ENCODE measurements at regions not wholly inside any gene's neighbourhood (a gene's known extent, or its start where the extent isn't known, plus 50 kb on each side); places are given as distances from the start of the nearest gene placed in this dataset.
A peak's percentile ranks its signal among the peaks of the same experiment; 100 is the strongest.

GRCh38 chr7:156386097-156386496 is 254.5 kb upstream of the RNF32 start:
- peaks cover 12% of the 10 kb centered on the region for H3K27me3 Mint-ChIP-seq (ENCODE audit: insufficient read depth, low read depth, poor library complexity)
- no peak overlapping the region for H3K27ac ChIP-seq (ENCODE audit: low read depth)
- peak; percentile 93 for ATAC-seq
- no peaks in the 10 kb centered on the region for H4K20me1 ChIP-seq (replicated peaks; ENCODE audit: insufficient read depth)
- peaks cover 3% of the 10 kb centered on the region; the same call in 1 of the 2 replicates for H3K4me1 ChIP-seq (ENCODE audit: insufficient read depth)
- no peaks in the 10 kb centered on the region for H3F3A ChIP-seq (replicated peaks; ENCODE audit: low read depth)
- no peak overlapping the region for H2AFZ ChIP-seq
- no peaks in the 10 kb centered on the region for H3K36me3 Mint-ChIP-seq (ENCODE audit: low read depth)
- H3K4me3 ChIP-seq: no peak overlapping the region
- no peaks in the 10 kb centered on the region; the same call in 2 of the 3 replicates for H3K9me3 Mint-ChIP-seq
- H3K27ac Mint-ChIP-seq: no peak overlapping the region
- H3K9me2 ChIP-seq (ENCODE audit: insufficient read depth): no peaks in the 10 kb centered on the region
- no peak overlapping the region for H3K4me3 Mint-ChIP-seq
- DNase-seq (ENCODE audit: low spot score): peak; percentile 54
- H3K79me2 ChIP-seq (replicated peaks; ENCODE audit: insufficient read depth): no peaks in the 10 kb centered on the region
- TF ChIP-seq, protein P1, sequence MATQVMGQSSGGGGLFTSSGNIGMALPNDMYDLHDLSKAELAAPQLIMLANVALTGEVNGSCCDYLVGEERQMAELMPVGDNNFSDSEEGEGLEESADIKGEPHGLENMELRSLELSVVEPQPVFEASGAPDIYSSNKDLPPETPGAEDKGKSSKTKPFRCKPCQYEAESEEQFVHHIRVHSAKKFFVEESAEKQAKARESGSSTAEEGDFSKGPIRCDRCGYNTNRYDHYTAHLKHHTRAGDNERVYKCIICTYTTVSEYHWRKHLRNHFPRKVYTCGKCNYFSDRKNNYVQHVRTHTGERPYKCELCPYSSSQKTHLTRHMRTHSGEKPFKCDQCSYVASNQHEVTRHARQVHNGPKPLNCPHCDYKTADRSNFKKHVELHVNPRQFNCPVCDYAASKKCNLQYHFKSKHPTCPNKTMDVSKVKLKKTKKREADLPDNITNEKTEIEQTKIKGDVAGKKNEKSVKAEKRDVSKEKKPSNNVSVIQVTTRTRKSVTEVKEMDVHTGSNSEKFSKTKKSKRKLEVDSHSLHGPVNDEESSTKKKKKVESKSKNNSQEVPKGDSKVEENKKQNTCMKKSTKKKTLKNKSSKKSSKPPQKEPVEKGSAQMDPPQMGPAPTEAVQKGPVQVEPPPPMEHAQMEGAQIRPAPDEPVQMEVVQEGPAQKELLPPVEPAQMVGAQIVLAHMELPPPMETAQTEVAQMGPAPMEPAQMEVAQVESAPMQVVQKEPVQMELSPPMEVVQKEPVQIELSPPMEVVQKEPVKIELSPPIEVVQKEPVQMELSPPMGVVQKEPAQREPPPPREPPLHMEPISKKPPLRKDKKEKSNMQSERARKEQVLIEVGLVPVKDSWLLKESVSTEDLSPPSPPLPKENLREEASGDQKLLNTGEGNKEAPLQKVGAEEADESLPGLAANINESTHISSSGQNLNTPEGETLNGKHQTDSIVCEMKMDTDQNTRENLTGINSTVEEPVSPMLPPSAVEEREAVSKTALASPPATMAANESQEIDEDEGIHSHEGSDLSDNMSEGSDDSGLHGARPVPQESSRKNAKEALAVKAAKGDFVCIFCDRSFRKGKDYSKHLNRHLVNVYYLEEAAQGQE (IDR thresholded peaks at IDR 0.05; ENCODE audit: unreplicated experiment): peak; percentile 80
- TF ChIP-seq CREB1 (CRISPR knock-in tag; IDR thresholded peaks at IDR 0.05; ENCODE audit: low read depth) (no peak), CTCF (conservative IDR thresholded peaks at IDR 0.05; ENCODE audit: low read depth in 2 of 2) (no peak), ZNF331 (CRISPR knock-in tag; IDR thresholded peaks at IDR 0.05; ENCODE audit: low read depth) (no peak)
- TF ChIP-seq, protein P2, sequence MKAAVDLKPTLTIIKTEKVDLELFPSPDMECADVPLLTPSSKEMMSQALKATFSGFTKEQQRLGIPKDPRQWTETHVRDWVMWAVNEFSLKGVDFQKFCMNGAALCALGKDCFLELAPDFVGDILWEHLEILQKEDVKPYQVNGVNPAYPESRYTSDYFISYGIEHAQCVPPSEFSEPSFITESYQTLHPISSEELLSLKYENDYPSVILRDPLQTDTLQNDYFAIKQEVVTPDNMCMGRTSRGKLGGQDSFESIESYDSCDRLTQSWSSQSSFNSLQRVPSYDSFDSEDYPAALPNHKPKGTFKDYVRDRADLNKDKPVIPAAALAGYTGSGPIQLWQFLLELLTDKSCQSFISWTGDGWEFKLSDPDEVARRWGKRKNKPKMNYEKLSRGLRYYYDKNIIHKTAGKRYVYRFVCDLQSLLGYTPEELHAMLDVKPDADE (IDR thresholded peaks at IDR 0.05): no peak
- H3K4me1 Mint-ChIP-seq: peaks cover 16% of the 10 kb centered on the region
- H3K4me2 ChIP-seq: no peak overlapping the region
- no peaks in the 10 kb centered on the region for H3K27me3 ChIP-seq (ENCODE audit: insufficient read depth)
- no peaks in the 10 kb centered on the region for H3K36me3 ChIP-seq (ENCODE audit: insufficient read depth)

GRCh38 chr7:156384706-156385105 is 255.9 kb upstream of the RNF32 start:
- H3K4me3 ChIP-seq: no peak overlapping the region
- peaks cover 21% of the 10 kb centered on the region for H3K4me1 Mint-ChIP-seq
- H3K27ac ChIP-seq (ENCODE audit: low read depth): no peak overlapping the region
- peaks cover 3% of the 10 kb centered on the region; the same call in 1 of the 2 replicates for H3K4me1 ChIP-seq (ENCODE audit: insufficient read depth)
- no peaks in the 10 kb centered on the region for H4K20me1 ChIP-seq (replicated peaks; ENCODE audit: insufficient read depth)
- H3K9me2 ChIP-seq (ENCODE audit: insufficient read depth): no peaks in the 10 kb centered on the region
- H3K27me3 ChIP-seq (ENCODE audit: insufficient read depth): no peaks in the 10 kb centered on the region
- no peak overlapping the region for H3K4me3 Mint-ChIP-seq
- H3K36me3 ChIP-seq (ENCODE audit: insufficient read depth): no peaks in the 10 kb centered on the region
- DNase-seq (ENCODE audit: low spot score): no peak
- peaks cover 11% of the 10 kb centered on the region for H3K27me3 Mint-ChIP-seq (ENCODE audit: insufficient read depth, low read depth, poor library complexity)
- H3K79me2 ChIP-seq (replicated peaks; ENCODE audit: insufficient read depth): no peaks in the 10 kb centered on the region
- no peak overlapping the region for H3K27ac Mint-ChIP-seq
- TF ChIP-seq ZNF331 (CRISPR knock-in tag; IDR thresholded peaks at IDR 0.05; ENCODE audit: low read depth) (no peak), ZNF462 (CRISPR knock-in tag; IDR thresholded peaks at IDR 0.05) (no peak), ZNF114 (CRISPR knock-in tag; IDR thresholded peaks at IDR 0.05) (no peak)
- H3K9me3 Mint-ChIP-seq: no peaks in the 10 kb centered on the region; the same call in 2 of the 3 replicates
- no peak overlapping the region for H2AFZ ChIP-seq
- H3K36me3 Mint-ChIP-seq (ENCODE audit: low read depth): no peaks in the 10 kb centered on the region
- no peak overlapping the region for H3K4me2 ChIP-seq
- no peaks in the 10 kb centered on the region for H3F3A ChIP-seq (replicated peaks; ENCODE audit: low read depth)
- no peak for ATAC-seq

Measured in GM23338 (cell line).